Tibial artery (tissue), 4 donors: ENCODE measurements at regions not wholly inside any gene's neighbourhood (a gene's known extent, or its start where the extent isn't known, plus 50 kb on each side); places are given as distances from the start of the nearest gene placed in this dataset.

ENCODE experiments used
- DNase-seq, 2 donors: peaks; one replicate each; pipeline ENCODE4 v3.0.0-alpha.2; 2019
- H3K27ac ChIP-seq, 2 donors: fragments of 200-600 bp; sonication (generic) in 1 of 2; 1 replicate in 1 of 2; 2 replicates in 1 of 2; pipeline ENCODE4 v1.5.1; 2018 to 2019; ENCODE audit warnings: mild to moderate bottlenecking in 1 of 2
- H3K27me3 ChIP-seq, 2 donors: fragments of 200-600 bp; sonication (generic) in 1 of 2; one replicate each; pipeline versions ENCODE4 v1.5.1 to v1.6.0; 2016 to 2019
- H3K36me3 ChIP-seq, 3 donors: fragments of 200-600 bp; sonication (generic) in 2 of 3; one replicate each; pipeline ENCODE4 v1.5.1; 2016 to 2019; ENCODE audit warnings: mild to moderate bottlenecking in 2 of 3
- H3K4me1 ChIP-seq, 4 donors: fragments of 200-600 bp; sonication (generic) in 2 of 4; 1 replicate in 3 of 4; 2 replicates in 1 of 4; pipeline ENCODE4 v1.5.1; 2016 to 2019
- H3K4me3 ChIP-seq, 2 donors: fragments of 200-600 bp; sonication (generic) in 1 of 2; 1 replicate in 1 of 2; 2 replicates in 1 of 2; pipeline ENCODE4 v1.5.1; 2018 to 2019; ENCODE audit warnings: mild to moderate bottlenecking in 2 of 2
- H3K9me3 ChIP-seq, 3 donors: fragments of 200-600 bp; sonication (generic) in 1 of 3; one replicate each; pipeline ENCODE4 v1.5.1; 2016 to 2019
- CTCF ChIP-seq, 2 experiments: fragments of 200-600 bp in 1 of 2; fragments of 450-650 bp in 1 of 2; IDR thresholded peaks; one replicate each; pipeline ENCODE4 v1.5.1; 2017 to 2019; ENCODE audit warnings: antibody characterized with exemption in 2 of 2, mild to moderate bottlenecking in 1 of 2, moderate library complexity in 1 of 2
- intact Hi-C: fragments of 100-400 bp; cut with DNase I; formaldehyde crosslinking; loops from one replicate; pipeline ENCODE4 v1.15.0; 2023; ENCODE audit warnings: low total_unique reads

GRCh38 chr20:39853636-39854035 is 835.4 kb downstream of the MAFB start:
- H3K27ac ChIP-seq: no peak overlapping the region
- DNase-seq: no peak
- H3K9me3 ChIP-seq: no peaks in the 10 kb centered on the region
- no peak overlapping the region for H3K4me3 ChIP-seq
- no peaks in the 10 kb centered on the region for H3K27me3 ChIP-seq
- H3K36me3 ChIP-seq: no peaks in the 10 kb centered on the region
- TF ChIP-seq CTCF (IDR thresholded peaks at IDR 0.05): no peak
- peaks cover 0 to 18% (median 13%) of the 10 kb centered on the region in 4 donors for H3K4me1 ChIP-seq
- intact Hi-C loops: no loop called here

GRCh38 chr20:39853050-39853449 is 836.0 kb downstream of the MAFB start:
- Histone ChIP-seq H3K36me3 (no peaks in the 10 kb centered on the region), H3K27ac (no peak overlapping the region), H3K4me3 (no peak overlapping the region), H3K4me1 (peaks cover 0 to 18% (median 13%) of the 10 kb centered on the region in 4 donors), H3K9me3 (no peaks in the 10 kb centered on the region), H3K27me3 (no peaks in the 10 kb centered on the region)
- intact Hi-C loops: no loop called here
- TF ChIP-seq CTCF (IDR thresholded peaks at IDR 0.05): no peak
- no peak for DNase-seq

- Histone ChIP-seq H3K27ac (no peak overlapping the region), H3K4me1 (peaks cover 0 to 18% (median 13%) of the 10 kb centered on the region in 4 donors), H3K27me3 (no peaks in the 10 kb centered on the region), H3K4me3 (no peak overlapping the region), H3K36me3 (no peaks in the 10 kb centered on the region), H3K9me3 (no peaks in the 10 kb centered on the region)
- intact Hi-C loops: no loop called here
- DNase-seq: no peak
- TF ChIP-seq CTCF (IDR thresholded peaks at IDR 0.05): no peak
Observed at GRCh38 chr20:39851459-39851858, 837.6 kb downstream of the MAFB start.

GRCh38 chr20:39850821-39851330 is 838.2 kb downstream of the MAFB start:
- Histone ChIP-seq H3K27ac (no peak overlapping the region), H3K36me3 (no peaks in the 10 kb centered on the region), H3K4me3 (no peak overlapping the region), H3K27me3 (no peaks in the 10 kb centered on the region), H3K4me1 (peaks cover 0 to 18% (median 13%) of the 10 kb centered on the region in 4 donors), H3K9me3 (no peaks in the 10 kb centered on the region)
- intact Hi-C loops: no loop called here
- DNase-seq: no peak
- TF ChIP-seq CTCF (IDR thresholded peaks at IDR 0.05): no peak

GRCh38 chr20:39850246-39850645 is 838.8 kb downstream of the MAFB start:
- no peak overlapping the region for H3K27ac ChIP-seq
- no peak overlapping the region for H3K4me3 ChIP-seq
- intact Hi-C loops: no loop called here
- H3K4me1 ChIP-seq: peaks cover 0 to 18% (median 13%) of the 10 kb centered on the region in 4 donors
- H3K36me3 ChIP-seq: no peaks in the 10 kb centered on the region
- no peak for DNase-seq
- no peaks in the 10 kb centered on the region for H3K9me3 ChIP-seq
- no peak for TF ChIP-seq CTCF (IDR thresholded peaks at IDR 0.05)
- H3K27me3 ChIP-seq: no peaks in the 10 kb centered on the region

- Histone ChIP-seq H3K27me3 (no peaks in the 10 kb centered on the region), H3K27ac (no peak overlapping the region), H3K9me3 (no peaks in the 10 kb centered on the region), H3K4me3 (no peak overlapping the region), H3K4me1 (peaks cover 0 to 18% (median 13%) of the 10 kb centered on the region in 4 donors), H3K36me3 (no peaks in the 10 kb centered on the region)
- intact Hi-C loops: no loop called here
- peak; percentile 85 for DNase-seq
- TF ChIP-seq CTCF (IDR thresholded peaks at IDR 0.05): no peak
Observed at GRCh38 chr20:39849664-39850063, 839.4 kb downstream of the MAFB start.
